GM12878 (cell line): ENCODE measurements at regions not wholly inside any gene's neighbourhood (a gene's known extent, or its start where the extent isn't known, plus 50 kb on each side); places are given as distances from the start of the nearest gene placed in this dataset.

Experiments used
- ATAC-seq: fragments of 200-7000 bp; cut with Tn5 transposase; 3 replicates; pipeline ENCODE4 v1.9.1; 2020; ENCODE audit warnings: mild to moderate bottlenecking, moderate library complexity
- BruUV-seq: library from RNA; stranded (reverse); fragments of 400-500 nt; replicated peaks from 2 replicates; lab custom pipeline; 2021; lab: Mats Ljungman, UMichigan
- CTCF ChIA-PET: fragments of 300-600 bp; sonication (Branson Sonifier 250); formaldehyde crosslinking; extraction: SDS; loops from one replicate; lab custom pipeline; 2021; ENCODE audit warnings: inconsistent platforms; lab: Yijun Ruan, JAX
- POLR2A ChIA-PET: fragments of 350-600 bp; formaldehyde crosslinking; extraction: SDS; loops from one replicate; lab custom pipeline; 2021; ENCODE audit warnings: inconsistent platforms; lab: Charles Lee
- RAD21 ChIA-PET: fragments of 300-600 bp; sonication (Branson Sonifier 250); formaldehyde crosslinking; loops from one replicate; lab custom pipeline; 2023; ENCODE audit warnings: antibody characterized with exemption; ENCODE audit not compliant: unreplicated experiment; lab: Charles Lee
- SMC1A ChIA-PET: fragments of 300-600 bp; sonication (Branson Sonifier 250); formaldehyde crosslinking; loops from one replicate; lab custom pipeline; 2023; ENCODE audit not compliant: unreplicated experiment, uncharacterized antibody; lab: Charles Lee
- DNase-seq: peaks from one replicate; pipeline ENCODE4 v3.0.0-alpha.2; 2011; ENCODE audit warnings: low read depth, low spot score
- FAIRE-seq: peaks from 3 replicates; lab custom pipeline; 2011; peaks lifted over from hg19 to GRCh38; lab: Jason Lieb, UNC
- H2AFZ ChIP-seq: 2 replicates; pipeline ENCODE4 v1.6.0; 2011; ENCODE audit warnings: low read depth, low read length, control low read depth; ENCODE audit not compliant: control insufficient read depth
- H3K27ac ChIP-seq: 2 replicates; pipeline ENCODE4 v1.5.1; 2011; ENCODE audit warnings: control low read depth; ENCODE audit not compliant: control insufficient read depth, insufficient read depth
- H3K27me3 ChIP-seq, 2 experiments: replicated peaks in 1 of 2; 2 replicates each; pipeline versions ENCODE4 v1.6.0 to v1.6.1; 2011; ENCODE audit warnings: low read length in 1 of 2; ENCODE audit not compliant: control insufficient read depth in 2 of 2, insufficient read depth in 2 of 2
- H3K36me3 ChIP-seq, 2 experiments: 2 replicates each; pipeline ENCODE4 v1.5.1; 2011; ENCODE audit warnings: low read length in 1 of 2; ENCODE audit not compliant: control insufficient read depth in 2 of 2, insufficient read depth in 2 of 2
- H3K4me1 ChIP-seq: 2 replicates; pipeline ENCODE4 v1.6.1; 2011; ENCODE audit warnings: mild to moderate bottlenecking, low read length, moderate library complexity, mixed read lengths; ENCODE audit not compliant: control insufficient read depth, insufficient read depth
- H3K4me2 ChIP-seq: 2 replicates; pipeline ENCODE4 v1.6.0; 2011; ENCODE audit warnings: control low read depth; ENCODE audit not compliant: control insufficient read depth, insufficient read depth
- H3K4me3 ChIP-seq: fragments of 200-600 bp; sonication (generic); 2 replicates; pipeline ENCODE4 v1.5.1; 2016
- H3K79me2 ChIP-seq: 2 replicates; pipeline ENCODE4 v1.6.0; 2011; ENCODE audit warnings: low read length; ENCODE audit not compliant: control insufficient read depth, insufficient read depth
- H3K9ac ChIP-seq: 2 replicates; pipeline ENCODE4 v1.8.0; 2011; ENCODE audit warnings: low read length, control low read depth, mixed read lengths; ENCODE audit not compliant: control insufficient read depth, insufficient read depth
- H3K9me3 ChIP-seq: replicated peaks from 3 replicates; pipeline ENCODE4 v1.5.1; 2011; ENCODE audit warnings: mild to moderate bottlenecking, low read length; ENCODE audit not compliant: control insufficient read depth, insufficient read depth
- H4K20me1 ChIP-seq: 2 replicates; pipeline ENCODE4 v1.6.0; 2011; ENCODE audit not compliant: control insufficient read depth, insufficient read depth
- BMI1 ChIP-seq: fragments of 450-650 bp; IDR thresholded peaks from 2 replicates; pipeline ENCODE4 v1.6.1; 2016; ENCODE audit warnings: mild to moderate bottlenecking, moderate library complexity, borderline replicate concordance
- MYC ChIP-seq: IDR thresholded peaks from 2 replicates; pipeline ENCODE4 v1.6.1; 2011; ENCODE audit warnings: mild to moderate bottlenecking, low read length, moderate library complexity, inconsistent platforms; ENCODE audit not compliant: insufficient read depth, insufficient replicate concordance, insufficient read length, severe bottlenecking
- PKNOX1 ChIP-seq: fragments of 450-650 bp; IDR thresholded peaks from 2 replicates; pipeline ENCODE4 v1.6.1; 2016; ENCODE audit warnings: mild to moderate bottlenecking
- SIN3A ChIP-seq: IDR thresholded peaks from 2 replicates; pipeline ENCODE4 v1.6.1; 2012; ENCODE audit warnings: low read depth, low read length, improper control_type of control experiment
- WRNIP1 ChIP-seq: IDR thresholded peaks from 2 replicates; pipeline ENCODE4 v1.6.1; 2011; ENCODE audit warnings: low read depth, low read length, improper control_type of control experiment, borderline replicate concordance
- WGBS: methylation state at CpG from one replicate; pipeline ENCODE4 v1.1.6; 2016; ENCODE audit warnings: low lambda C conversion rate; ENCODE audit not compliant: insufficient replicate concordance, insufficient coverage; ENCODE audit errors: missing lambda C conversion rate; 5-methylcytosine and 5-hydroxymethylcytosine counted together
- in situ Hi-C: fragments of 300-500 bp; cut with MboI; formaldehyde crosslinking; loops from 9 replicates; pipeline ENCODE4 v1.14.3; 2018; ENCODE audit warnings: mixed read lengths
- intact Hi-C: fragments of 100-400 bp; cut with micrococcal nuclease; formaldehyde crosslinking; loops from one replicate; pipeline ENCODE4 v1.14.2; 2022; ENCODE audit not compliant: unreplicated experiment

- no peak for TF ChIP-seq BMI1
- TF ChIP-seq SIN3A = no peak
These were observed 213.4 kb upstream of the STT3B start (continued) for GRCh38 chr3:31319332-31319731.

GRCh38 chr3:31321620-31322019, 211.1 kb upstream of the STT3B start:
- Histone ChIP-seq H2AFZ (no peak overlapping the region), H3K4me2 (no peak overlapping the region), H3K27me3 (no peaks in the 10 kb centered on the region), H3K4me3 (no peak overlapping the region), H4K20me1 (no peaks in the 10 kb centered on the region), H3K9me3 (peaks cover 1% of the 10 kb centered on the region; the same call in 2 of the 3 replicates)
- no TSS peak for BruUV-seq
- ATAC-seq = no peak
- POLR2A ChIA-PET = no interaction called here
- in situ Hi-C loops = no loop called here
- no peak for TF ChIP-seq PKNOX1
- TF ChIP-seq MYC = no peak
- no peak for TF ChIP-seq WRNIP1
- TF ChIP-seq, all 136 proteins: peak for 0
- no peak for DNase-seq
- CTCF ChIA-PET = interaction anchor here (1.9 kb wide), 1 partner anchor 552 kb away, joined by 4 read pairs; no protein-coding TSS in a partner anchor
- H3K4me1 ChIP-seq = no peaks in the 10 kb centered on the region
- H3K9ac ChIP-seq = no peak overlapping the region
- SMC1A ChIA-PET = no interaction called here
- FAIRE-seq = no peak
- 0% methylated on average over 1 of the region's 1 CpG for WGBS
- H3K36me3 ChIP-seq = no peaks in the 10 kb centered on the region
- no peak overlapping the region for H3K27ac ChIP-seq
- intact Hi-C loops = no loop called here
- RAD21 ChIA-PET = no interaction called here
- H3K79me2 ChIP-seq = no peaks in the 10 kb centered on the region
